NCI-H2081 (cell line): ENCODE measurements at regions not wholly inside any gene's neighbourhood (a gene's known extent, or its start where the extent isn't known, plus 50 kb on each side); places are given as distances from the start of the nearest gene placed in this dataset.
A peak's percentile ranks its signal among the peaks of the same experiment; 100 is the strongest.

Experiments used
- DNase-seq, 2 experiments: peaks; one replicate each; lab custom pipeline; 2025; lab: John Stamatoyannopoulos, UW

DNA sequence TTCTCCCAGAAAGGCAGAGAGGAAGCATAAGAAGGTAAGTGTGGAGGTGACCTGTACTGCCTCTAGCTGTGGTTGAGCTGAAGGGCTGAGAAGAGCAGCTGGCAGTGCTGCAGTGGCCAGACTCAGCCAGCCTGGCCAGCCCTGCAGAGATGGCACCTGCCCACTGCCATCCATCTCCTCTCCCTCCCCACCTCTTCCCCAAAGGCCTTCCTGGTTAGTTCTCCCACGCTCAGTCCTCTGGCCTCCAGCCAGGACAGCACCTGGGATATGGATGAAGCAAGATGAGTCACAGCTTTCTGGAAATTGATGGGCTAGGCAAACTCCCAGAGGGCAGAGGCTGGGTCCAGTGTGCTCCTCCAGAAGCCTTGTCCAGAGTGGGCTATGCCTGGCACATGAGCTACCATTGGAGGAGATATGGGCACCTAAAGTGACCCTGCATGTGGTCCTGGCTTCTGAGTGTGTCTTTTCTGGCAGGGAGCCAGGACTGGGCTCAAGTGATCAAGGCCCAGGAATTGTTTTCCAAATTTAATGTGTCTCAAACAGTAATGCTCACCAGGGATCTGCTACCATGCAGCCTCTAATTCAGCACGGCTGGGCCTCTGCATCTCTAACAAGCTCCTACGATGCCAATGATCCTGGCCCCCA lies 81.0 kb upstream of the CACUL1 start:
- DNase-seq = peak; percentile 45 to 74

DNA sequence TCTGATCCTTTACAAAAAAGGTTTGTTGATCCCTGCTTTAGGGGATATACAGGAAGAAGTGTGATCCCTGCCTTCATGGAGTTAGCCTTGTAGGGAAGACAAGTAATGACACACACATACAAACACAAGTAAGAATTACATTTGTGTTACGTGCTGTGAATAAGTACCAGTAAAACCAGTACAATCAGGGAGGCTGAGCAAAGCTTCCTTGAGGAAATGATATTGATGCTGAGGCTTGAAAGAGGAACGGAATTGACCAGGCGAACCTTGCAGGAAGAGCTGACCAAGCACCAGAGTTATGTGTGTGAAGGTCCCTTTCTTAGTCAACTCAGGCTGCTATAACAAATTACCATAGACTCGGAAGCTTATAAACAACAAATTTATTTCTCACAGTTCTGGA lies 83.6 kb upstream of the CACUL1 start:
- DNase-seq = no peak

DNA sequence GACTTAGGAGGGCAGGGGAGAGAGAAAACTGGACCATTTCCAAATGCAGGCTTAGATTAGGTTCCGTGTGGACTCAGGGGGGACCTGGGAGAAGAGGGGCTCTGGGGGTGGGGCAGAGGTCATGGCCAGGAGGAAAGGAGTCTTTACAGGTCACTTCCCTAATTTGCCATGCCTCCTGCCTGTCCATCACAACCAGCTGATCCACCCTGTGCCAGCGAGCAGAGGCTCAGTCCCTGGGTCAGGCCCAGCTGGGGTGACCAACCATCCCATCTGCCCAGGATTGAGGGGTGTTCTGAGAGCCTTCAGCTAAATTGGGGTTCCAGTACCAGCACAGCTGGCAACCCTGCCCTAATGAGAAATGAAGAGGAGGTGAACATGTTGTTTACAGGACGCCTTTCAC lies 84.6 kb upstream of the CACUL1 start:
- no peak for DNase-seq

DNA sequence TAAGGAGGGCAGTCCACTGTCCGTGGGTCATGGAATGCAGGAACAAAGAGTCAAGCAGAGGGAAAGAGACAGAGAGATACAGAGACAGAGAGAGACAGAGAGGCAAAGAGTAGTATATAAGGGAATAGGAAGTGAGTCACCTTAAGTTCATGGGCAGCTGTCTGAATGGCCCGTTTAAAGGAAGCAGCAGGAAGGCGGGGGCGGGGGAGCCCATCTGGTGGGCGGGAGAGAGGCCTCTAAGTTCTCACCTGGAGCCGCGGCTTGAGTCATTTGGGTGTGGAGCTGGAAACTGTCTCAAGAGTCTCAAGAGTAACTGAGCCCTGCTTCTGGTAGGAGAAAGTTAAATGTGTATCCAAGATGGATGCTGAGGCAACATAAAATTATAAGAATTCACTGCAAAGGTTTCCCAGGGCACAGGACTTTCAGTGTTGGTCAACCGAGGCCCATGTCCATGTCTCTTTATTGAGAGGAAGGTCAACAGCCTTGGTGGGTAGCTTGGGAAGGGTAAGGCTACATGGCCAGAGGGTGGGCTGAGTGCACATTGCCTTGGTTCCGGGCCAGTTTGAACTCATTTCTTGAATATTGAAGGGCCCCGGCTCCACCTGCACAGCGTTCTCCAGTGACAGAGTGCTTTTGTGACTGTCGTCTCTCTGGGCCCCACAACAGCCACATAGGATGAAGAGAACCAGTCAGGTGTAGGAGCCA lies 85.5 kb upstream of the CACUL1 start:
- no peak for DNase-seq

DNA sequence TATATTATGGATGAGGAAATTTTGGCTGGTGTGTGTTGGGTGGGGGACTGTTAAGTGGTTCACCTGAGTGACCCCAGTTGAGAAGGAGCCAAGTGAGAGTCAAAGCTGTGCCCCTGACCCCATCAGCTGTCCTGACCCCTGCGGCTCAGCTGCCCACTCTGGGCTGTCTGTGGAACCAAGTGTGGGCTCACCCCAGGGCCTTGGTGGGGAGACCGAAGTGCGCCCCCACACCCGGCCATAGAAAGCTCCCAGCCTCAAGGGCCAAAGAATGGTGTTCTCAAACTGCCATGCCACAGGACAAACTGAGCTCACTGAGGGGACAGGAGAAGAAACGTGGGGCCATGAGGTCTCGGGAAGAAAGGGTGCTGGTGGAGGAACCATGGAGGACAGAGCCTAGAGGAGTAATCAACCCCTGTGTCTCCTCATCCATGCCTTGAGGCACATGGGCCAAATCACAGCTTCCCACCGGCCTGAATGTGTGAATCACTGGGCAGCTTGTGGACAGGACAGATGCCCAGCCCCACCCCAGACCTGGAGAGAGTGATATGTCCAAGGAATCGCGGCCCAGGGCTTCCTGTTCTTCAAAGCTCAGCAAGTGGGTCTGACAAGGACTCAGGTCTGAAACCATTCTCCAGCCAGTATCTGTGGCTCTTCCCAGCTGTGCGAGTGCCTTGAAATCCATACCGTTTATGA lies 86.2 kb upstream of the CACUL1 start:
- no peak for DNase-seq

DNA sequence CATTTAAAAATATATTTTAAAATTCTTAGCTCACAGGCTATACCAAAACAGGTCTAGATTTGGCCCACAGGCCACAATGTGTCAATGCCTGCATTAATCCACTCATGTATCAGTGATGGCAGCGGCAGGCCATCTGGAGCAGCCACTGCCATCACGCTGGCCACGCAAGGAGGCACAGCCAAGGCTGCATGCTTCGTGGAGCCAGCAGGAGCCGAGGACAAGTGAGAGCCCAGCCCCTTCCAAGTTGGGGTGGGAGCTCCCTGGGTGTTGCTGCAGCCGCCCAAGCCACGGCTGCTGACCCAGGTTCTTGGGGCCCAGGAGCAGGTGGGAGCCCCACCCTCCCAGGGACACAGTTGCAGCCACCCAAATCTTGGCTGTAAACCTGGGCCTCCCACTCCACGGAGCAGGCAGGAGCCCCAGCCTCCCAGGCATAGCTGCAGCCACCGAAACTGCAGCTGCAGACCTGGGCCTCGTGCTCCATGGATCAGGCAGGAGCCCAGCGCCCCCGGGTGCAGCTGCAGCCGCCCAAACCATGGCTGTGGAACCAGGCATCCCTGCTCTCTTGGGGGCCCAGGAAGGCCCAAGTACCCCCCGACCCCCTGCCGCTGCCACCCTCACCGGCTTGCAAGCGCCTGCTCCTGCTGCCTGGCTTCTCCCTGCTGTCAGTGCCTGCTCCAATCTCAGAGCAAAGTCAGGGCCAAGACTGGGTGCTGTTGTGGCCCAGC lies 87.3 kb upstream of the CACUL1 start:
- DNase-seq = no peak

DNA sequence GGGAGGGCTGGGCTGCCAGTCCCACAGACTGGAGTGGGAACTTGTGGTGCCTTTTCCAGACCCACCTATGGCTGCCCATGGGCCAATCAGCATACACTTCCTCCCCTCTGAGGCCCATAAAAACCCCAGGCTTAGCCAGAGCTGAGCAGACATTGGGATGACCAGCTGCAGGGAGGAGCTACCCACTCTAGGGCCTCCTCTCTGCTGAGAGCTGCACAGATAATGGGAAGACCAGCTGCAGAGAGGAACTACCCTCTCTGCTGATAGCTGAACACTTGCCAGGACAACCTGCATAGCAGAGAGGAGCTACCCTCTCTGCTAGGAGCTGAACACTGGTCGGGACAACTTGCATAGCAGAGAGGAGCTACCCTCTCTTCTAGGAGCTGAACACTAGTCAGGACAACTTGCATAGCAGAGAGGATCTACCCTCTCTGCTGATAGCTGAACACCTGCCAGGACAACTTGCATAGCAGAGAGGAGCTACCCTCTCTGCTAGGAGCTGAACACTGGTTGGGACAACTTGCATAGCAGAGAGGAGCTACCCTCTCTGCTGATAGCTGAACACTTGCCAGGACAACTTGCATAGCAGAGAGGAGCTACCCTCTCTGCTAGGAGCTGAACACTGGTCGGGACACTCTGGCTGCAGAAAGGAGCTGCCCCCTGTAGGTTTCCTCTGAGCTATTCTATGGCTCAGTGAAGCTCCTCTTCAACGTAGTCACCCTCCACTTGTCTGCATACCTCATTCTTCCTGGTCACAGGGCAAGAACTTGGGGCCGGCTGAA lies 88.3 kb upstream of the CACUL1 start:
- DNase-seq = no peak

DNA sequence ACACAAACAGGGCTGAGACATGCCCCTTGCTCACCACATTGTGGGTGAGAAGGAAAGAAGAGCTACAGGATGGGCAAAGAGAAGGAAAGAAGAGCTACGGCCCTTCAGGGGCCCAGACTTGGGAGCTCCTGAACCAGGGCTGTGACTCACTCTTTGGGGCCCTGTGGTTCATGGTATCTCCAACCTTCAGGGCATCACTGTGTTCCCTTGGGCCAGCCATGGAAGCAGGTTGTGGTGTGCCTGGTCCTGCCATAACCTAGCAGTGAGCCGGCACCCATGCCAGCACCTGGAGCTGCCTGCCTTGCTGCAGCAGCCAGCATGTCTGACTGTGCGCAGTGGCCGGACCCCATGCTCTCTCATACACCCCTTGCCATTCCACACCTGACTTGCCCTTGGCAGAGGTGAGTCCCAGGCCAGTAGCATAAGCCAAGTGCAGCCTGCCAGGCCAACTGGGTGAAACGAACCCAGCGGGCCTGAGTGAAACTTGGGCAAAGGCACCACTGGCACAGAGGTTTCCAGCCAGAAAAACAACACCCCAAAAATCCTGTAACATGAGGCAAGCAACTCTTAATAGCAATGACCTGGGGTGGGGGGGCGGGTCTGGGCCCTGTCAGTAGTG lies 89.0 kb upstream of the CACUL1 start:
- DNase-seq = no peak

DNA sequence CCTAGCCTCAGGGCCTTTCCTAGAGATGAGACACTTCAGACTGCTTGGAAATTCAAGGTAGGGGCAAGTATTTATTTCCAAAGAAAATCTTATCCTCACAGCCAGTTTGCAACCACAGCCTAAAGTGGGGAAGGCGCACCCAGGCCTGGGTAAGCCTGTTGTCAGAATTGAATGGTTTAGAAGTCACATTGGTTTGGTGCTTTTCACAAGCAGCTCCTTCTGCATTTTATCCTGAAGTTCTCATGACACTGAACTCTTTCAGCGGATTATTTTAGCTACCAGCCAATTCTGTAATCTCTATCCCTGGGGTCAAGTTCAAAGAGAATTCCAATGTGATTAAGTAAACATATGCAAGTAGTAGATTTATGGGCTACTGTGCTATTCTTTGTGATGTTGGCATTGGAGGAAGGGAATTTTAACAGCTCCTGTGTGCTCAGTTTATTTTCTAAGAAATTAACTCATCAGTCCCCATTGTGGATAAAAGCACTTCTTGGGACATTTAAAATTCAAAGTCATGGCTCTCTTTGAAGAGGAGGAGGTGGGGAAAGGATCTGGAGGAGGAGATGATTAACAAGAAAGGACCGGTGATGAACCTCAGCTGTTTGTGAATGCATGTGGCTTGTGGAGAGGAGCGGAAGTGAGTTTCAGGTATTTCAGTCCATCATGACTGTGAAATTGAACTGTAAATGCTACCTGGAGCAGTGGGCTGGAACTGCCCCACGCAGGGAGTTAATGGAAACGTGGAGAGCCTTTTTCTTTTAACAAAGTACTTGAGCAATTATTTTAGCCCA lies 90.2 kb upstream of the CACUL1 start:
- no peak for DNase-seq

DNA sequence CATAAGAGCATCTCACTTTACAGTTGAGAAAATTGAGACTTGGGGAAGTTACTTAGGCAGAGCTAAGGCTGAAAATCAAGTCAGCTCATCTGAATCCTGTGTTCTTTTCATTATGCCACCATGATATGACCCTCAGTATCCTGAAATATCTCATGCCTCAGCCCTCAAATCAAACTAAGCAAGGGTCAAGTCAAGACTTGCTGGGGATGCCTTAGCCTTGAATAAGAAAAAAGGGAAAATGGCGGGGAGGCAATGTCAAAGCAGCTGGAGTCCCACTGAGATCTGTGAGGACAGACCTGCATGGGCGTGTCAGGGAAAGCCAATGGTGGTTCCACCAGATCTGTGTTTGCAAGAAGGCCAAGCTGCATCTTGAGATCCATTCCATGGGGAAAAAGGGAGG lies 91.0 kb upstream of the CACUL1 start:
- DNase-seq = no peak

DNA sequence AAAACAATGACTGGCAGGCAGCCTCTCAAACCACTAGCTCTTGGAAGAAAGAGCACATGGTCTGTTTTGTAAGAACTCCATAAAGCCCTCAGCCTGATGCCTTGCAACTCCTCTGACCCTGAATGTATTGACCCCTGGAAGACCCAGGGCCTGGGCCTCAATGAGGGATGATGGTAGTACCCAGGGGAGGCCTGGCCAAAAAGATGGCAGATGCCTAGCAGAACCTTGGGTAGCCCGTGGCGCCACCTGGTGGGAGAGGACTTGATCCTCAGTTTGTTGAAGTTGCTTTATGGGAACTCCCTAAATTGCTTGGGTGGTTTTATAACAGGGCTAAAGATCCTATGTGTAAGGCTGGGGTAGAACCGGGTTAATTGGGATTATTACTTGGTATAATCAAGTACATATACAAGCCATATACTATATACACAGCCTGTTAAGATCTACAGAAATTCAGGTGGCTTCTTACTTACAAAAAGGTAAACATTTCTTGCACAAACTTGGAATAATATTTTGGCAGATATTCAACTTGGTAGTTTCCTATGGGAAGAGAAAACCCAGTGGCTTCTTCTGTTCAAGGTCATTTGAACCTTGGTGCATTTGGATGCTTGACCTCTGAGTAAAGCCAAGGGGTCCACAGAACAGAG lies 95.8 kb upstream of the CACUL1 start:
- peak; percentile 47 to 65 for DNase-seq

DNA sequence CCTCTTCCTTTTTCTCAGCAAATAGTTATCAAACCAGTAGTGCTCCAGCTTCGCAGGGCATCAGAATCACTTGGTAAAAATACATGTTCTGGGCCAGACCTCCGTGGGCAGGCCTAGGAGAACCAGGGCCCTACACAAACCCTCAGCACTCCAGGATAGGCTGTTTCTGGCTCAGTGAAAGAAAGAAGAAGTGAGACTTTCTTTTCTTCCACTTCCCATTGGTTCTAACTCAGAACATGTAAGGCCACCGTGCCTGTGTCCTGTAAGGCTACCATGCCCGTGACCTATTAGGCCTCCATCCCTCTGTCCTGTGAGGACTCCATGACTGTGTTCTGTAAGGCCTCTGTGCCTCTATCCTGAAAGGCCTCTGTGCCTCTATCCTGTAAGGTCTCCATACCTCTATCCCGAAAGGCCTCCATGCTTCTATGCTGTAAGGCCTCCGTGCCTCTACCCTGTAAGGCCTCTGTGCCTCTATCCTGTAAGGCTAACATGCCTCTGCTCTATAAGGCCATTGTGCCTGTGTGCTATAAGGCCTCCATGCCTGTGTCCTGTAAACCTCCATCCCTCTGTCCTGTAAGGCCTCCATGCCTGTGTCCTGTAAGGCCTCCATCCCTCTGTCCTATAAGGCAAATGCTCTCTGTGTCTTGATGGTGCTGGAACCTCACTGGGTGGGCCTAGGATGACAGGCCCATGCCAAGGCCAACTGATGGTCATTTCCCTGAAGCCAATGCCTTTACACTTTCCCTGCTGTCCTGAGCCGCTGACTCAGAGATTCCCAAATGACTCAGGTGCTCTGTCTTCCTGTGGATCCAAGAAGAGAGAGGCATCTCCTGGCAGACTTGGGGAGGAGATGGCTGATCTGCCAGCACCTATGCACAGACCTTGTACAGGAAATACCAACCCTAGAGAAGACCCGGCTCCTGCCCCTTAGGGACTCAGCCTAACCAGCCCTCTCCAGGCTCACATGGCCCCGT lies 96.6 kb upstream of the CACUL1 start:
- DNase-seq = no peak

DNA sequence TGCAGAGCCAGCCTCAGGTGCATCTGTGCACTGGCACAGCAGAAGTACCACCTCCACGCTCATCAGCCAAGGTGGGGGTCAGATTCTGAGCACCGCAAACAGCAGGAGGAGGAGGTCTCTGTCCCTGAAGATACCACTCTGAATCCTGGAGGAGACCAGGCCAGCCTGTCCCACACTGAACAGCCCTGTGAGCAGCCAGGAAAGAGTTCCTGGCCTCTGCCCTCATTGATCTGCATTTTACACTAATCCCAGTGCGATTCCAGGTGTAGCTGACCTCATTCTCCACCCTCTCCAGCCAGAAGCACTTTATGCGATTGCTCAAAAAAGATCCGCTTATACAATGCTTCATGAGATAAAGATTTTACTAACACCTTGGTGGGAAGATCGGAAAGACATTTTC lies 99.1 kb upstream of the CACUL1 start:
- DNase-seq = no peak

DNA sequence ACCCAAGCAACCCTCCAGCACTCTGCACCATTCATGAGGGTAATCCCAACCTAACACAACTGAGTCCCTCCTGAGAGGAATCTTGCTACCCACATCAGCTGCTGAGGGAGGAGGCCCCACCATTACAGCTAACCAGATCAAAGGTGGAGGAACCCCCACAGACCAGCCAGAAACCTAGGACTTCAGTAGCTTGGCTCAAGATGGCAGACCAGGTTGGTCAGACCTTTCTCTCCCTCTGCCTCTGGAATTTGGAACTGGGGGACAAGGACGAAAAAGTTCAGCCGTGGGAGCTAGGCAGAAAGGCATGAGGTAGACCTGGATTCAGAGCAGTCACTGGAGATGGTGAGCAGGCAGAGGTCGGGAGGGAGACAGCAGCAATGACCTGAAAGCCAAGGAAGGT lies 101.3 kb upstream of the CACUL1 start:
- no peak for DNase-seq

DNA sequence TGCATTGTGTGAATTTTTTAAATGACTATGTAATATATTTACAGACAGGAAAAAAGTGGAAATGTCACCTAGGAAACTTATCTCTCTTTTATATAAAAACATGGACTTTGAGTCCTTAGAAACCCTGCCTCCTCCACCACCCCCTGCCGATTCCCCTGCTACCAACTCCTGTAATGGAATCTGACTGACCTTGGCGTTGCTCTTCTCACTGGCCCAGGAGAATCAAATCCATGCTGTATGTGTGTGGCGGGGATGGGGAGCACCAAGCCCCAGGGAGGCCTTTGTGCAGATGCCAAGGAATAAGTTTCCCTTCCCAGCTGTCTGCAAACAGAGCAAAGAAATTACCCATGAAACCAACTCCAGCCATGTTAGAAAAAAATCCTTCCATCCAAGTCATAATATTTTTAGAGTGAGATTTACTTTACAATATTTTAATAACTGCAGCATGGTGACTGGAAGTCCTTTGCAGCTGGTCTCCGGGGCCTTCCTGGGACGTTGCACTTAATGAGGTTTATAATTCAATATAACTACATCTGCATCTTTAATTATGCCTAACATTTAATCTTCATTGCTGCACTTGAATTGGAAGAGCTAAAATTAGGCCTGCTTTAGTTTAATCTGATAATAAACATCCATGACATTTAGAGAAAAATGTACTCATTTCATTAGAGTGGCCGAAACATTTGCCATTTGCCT lies 111.4 kb upstream of the CACUL1 start:
- DNase-seq = no peak

DNA sequence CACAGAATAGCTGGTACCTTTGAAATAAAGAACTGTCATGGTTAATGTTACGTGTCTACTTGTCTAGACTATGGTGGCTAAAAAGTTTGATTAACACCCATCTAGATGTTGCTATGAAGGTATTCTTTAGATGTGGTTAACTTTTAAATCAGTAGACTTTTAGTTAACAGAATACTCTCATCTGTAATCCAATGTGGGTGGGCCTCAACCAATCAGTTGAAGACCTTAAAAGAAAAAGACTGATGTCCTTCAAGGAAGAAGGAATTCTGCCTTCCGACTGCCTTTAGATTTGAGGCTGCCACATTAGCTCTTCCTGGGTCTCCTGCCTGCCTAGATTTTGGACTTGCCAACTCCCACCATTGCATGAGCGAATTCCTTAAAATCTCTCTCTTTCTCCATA lies 113.0 kb upstream of the CACUL1 start:
- no peak for DNase-seq

DNA sequence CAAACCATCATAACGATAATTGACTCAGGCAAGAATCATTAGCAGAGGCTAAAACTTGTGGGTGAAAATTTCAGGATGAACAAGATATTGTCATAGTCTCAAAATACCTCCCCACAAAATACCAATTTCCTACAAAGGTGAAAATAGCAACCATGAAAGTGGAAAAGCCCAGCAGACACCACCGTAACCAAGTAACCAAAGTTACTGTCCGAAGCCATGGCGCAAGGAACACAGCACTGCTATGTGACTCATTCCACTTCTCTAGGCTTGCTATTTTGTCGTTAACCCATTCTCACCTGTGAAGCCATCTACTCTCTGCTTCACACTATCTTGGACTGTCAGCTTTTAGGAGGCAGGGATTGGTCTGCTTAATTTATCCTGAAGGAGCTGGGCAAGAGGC lies 113.8 kb upstream of the CACUL1 start:
- DNase-seq = no peak

DNA sequence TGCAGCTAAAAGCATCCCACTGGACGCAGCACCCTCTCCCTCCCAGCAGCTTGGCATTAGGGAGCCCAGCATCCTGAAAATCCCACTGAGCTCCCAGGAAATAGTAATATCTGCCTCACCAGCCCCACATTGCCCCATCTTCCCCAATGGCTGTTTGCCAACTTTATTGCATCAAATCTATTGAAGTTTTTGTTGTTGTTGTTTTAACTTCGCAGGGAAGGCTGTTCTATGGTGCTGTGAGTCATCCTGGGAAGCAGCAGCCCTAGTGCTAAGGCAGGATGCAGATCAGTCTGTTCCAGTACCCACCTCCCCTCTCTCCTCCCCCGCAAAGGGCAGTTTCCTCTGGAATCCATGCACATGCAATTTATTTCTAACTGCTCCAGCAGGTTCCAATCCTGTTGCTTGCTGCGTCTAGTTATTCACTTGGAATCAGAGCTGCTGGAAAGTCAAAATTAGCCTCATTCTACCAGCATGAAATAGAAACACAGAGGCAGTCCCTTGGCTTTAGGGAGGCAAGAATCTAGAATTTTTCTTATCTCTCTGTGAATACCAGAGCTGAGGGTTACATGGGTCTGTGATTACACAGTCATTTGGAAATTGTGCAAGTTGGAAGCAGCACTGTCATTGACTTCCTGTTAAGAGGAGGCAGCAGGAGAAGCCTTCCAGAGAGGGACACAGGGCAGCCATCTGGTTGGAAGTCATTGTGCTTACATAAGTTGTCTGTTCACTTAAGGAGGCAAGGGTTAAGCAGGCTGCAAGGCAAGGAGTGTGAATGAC lies 115.9 kb upstream of the CACUL1 start:
- DNase-seq = no peak
